Activated naive CD4-positive, alpha-beta T cell treated with anti-CD3 and anti-CD28 coated beads, Interleukin-2, amount 50 U/mL, for 24 hours (primary cell): ENCODE measurements at regions not wholly inside any gene's neighbourhood (a gene's known extent, or its start where the extent isn't known, plus 50 kb on each side); places are given as distances from the start of the nearest gene placed in this dataset.
"Not testable (repeated sequence)": the region's sequence is repeated elsewhere in the genome, so short reads cannot be mapped to it uniquely, and the experiment has no call there.

Source experiments
- H3K27ac Mint-ChIP-seq: one replicate; pipeline ENCODE4 v1.8.0; 2021; ENCODE audit warnings: mild to moderate bottlenecking, mixed read lengths
- H3K27me3 Mint-ChIP-seq: one replicate; pipeline ENCODE4 v1.8.0; 2021; ENCODE audit warnings: mixed read lengths
- H3K36me3 Mint-ChIP-seq: one replicate; pipeline ENCODE4 v1.8.0; 2021; ENCODE audit warnings: mixed read lengths
- H3K4me1 Mint-ChIP-seq: one replicate; pipeline ENCODE4 v1.8.0; 2021; ENCODE audit warnings: mixed read lengths
- H3K4me3 Mint-ChIP-seq: one replicate; pipeline ENCODE4 v1.8.0; 2021; ENCODE audit warnings: mild to moderate bottlenecking, mixed read lengths
- H3K9me3 Mint-ChIP-seq: one replicate; pipeline ENCODE4 v1.8.0; 2021; ENCODE audit warnings: mixed read lengths

GRCh38 chr1:181181792-181182585 is 93.5 kb downstream of the IER5 start:
- no peak overlapping the region for H3K4me3 Mint-ChIP-seq
- no peaks in the 10 kb centered on the region for H3K9me3 Mint-ChIP-seq
- no peak overlapping the region for H3K27ac Mint-ChIP-seq
- peaks cover 2% of the 10 kb centered on the region for H3K27me3 Mint-ChIP-seq
- peaks cover 18% of the 10 kb centered on the region for H3K4me1 Mint-ChIP-seq
- no peaks in the 10 kb centered on the region for H3K36me3 Mint-ChIP-seq

GRCh38 chr1:181184621-181185020 is 96.1 kb downstream of the IER5 start:
- H3K9me3 Mint-ChIP-seq = no peaks in the 10 kb centered on the region
- H3K4me3 Mint-ChIP-seq = no peak overlapping the region
- H3K4me1 Mint-ChIP-seq = peaks cover 10% of the 10 kb centered on the region
- H3K36me3 Mint-ChIP-seq = no peaks in the 10 kb centered on the region
- H3K27ac Mint-ChIP-seq = no peak overlapping the region
- peaks cover 4% of the 10 kb centered on the region for H3K27me3 Mint-ChIP-seq

- Mint-ChIP-seq H3K36me3 (no peaks in the 10 kb centered on the region), H3K4me3 (no peak overlapping the region), H3K27me3 (peaks cover 4% of the 10 kb centered on the region), H3K4me1 (peaks cover 6% of the 10 kb centered on the region), H3K9me3 (no peaks in the 10 kb centered on the region), H3K27ac (no peak overlapping the region)
Measured at GRCh38 chr1:181185461-181185860, 97.0 kb downstream of the IER5 start.

GRCh38 chr1:181186133-181186532 is 97.6 kb downstream of the IER5 start:
- not testable (repeated sequence) for H3K27ac Mint-ChIP-seq, H3K36me3 Mint-ChIP-seq, H3K9me3 Mint-ChIP-seq, H3K27me3 Mint-ChIP-seq, H3K4me3 Mint-ChIP-seq
- H3K4me1 Mint-ChIP-seq = peaks cover 10% of the 10 kb centered on the region

- peaks cover 4% of the 10 kb centered on the region for H3K27me3 Mint-ChIP-seq
- no peaks in the 10 kb centered on the region for H3K9me3 Mint-ChIP-seq
- no peak overlapping the region for H3K27ac Mint-ChIP-seq
- no peaks in the 10 kb centered on the region for H3K36me3 Mint-ChIP-seq
- H3K4me1 Mint-ChIP-seq = peaks cover 10% of the 10 kb centered on the region
- no peak overlapping the region for H3K4me3 Mint-ChIP-seq
Measured at GRCh38 chr1:181187337-181188126, 99.0 kb downstream of the IER5 start.

- H3K27me3 Mint-ChIP-seq = peaks cover 4% of the 10 kb centered on the region
- H3K4me1 Mint-ChIP-seq = peaks cover 10% of the 10 kb centered on the region
- H3K4me3 Mint-ChIP-seq = no peak overlapping the region
- peaks cover 2% of the 10 kb centered on the region for H3K36me3 Mint-ChIP-seq
- no peak overlapping the region for H3K27ac Mint-ChIP-seq
- H3K9me3 Mint-ChIP-seq = no peaks in the 10 kb centered on the region
Measured at GRCh38 chr1:181189245-181189644, 100.7 kb downstream of the IER5 start.

- H3K4me1 Mint-ChIP-seq = peaks cover 10% of the 10 kb centered on the region
- H3K9me3 Mint-ChIP-seq = no peaks in the 10 kb centered on the region
- H3K27ac Mint-ChIP-seq = no peak overlapping the region
- no peak overlapping the region for H3K4me3 Mint-ChIP-seq
- H3K27me3 Mint-ChIP-seq = peaks cover 4% of the 10 kb centered on the region
- H3K36me3 Mint-ChIP-seq = peaks cover 2% of the 10 kb centered on the region
Measured at GRCh38 chr1:181189691-181190363, 101.3 kb downstream of the IER5 start.

GRCh38 chr1:181190364-181191035 is 102.0 kb downstream of the IER5 start:
- H3K27ac Mint-ChIP-seq = no peak overlapping the region
- H3K27me3 Mint-ChIP-seq = peaks cover 4% of the 10 kb centered on the region
- H3K4me1 Mint-ChIP-seq = peaks cover 10% of the 10 kb centered on the region
- H3K4me3 Mint-ChIP-seq = peak overlapping the region; percentile 39
- no peaks in the 10 kb centered on the region for H3K9me3 Mint-ChIP-seq
- H3K36me3 Mint-ChIP-seq = peaks cover 2% of the 10 kb centered on the region

- peaks cover 10% of the 10 kb centered on the region for H3K4me1 Mint-ChIP-seq
- no peak overlapping the region for H3K27ac Mint-ChIP-seq
- peaks cover 3% of the 10 kb centered on the region for H3K27me3 Mint-ChIP-seq
- H3K36me3 Mint-ChIP-seq = peaks cover 2% of the 10 kb centered on the region
- H3K9me3 Mint-ChIP-seq = no peaks in the 10 kb centered on the region
- H3K4me3 Mint-ChIP-seq = no peak overlapping the region
Measured at GRCh38 chr1:181191494-181192040, 103.1 kb downstream of the IER5 start.

GRCh38 chr1:181192316-181192715 is 103.8 kb downstream of the IER5 start:
- H3K36me3 Mint-ChIP-seq = peaks cover 2% of the 10 kb centered on the region
- peaks cover 3% of the 10 kb centered on the region for H3K27me3 Mint-ChIP-seq
- H3K9me3 Mint-ChIP-seq = no peaks in the 10 kb centered on the region
- peaks cover 10% of the 10 kb centered on the region for H3K4me1 Mint-ChIP-seq
- H3K27ac Mint-ChIP-seq = no peak overlapping the region
- H3K4me3 Mint-ChIP-seq = no peak overlapping the region

- Mint-ChIP-seq H3K27me3 (no peaks in the 10 kb centered on the region), H3K36me3 (no peaks in the 10 kb centered on the region), H3K9me3 (no peaks in the 10 kb centered on the region), H3K4me1 (no peaks in the 10 kb centered on the region), H3K27ac (no peak overlapping the region), H3K4me3 (no peak overlapping the region)
Measured at GRCh38 chr1:181202986-181203555, 114.6 kb downstream of the IER5 start.

- H3K27me3 Mint-ChIP-seq = no peaks in the 10 kb centered on the region
- no peak overlapping the region for H3K27ac Mint-ChIP-seq
- H3K9me3 Mint-ChIP-seq = no peaks in the 10 kb centered on the region
- H3K36me3 Mint-ChIP-seq = no peaks in the 10 kb centered on the region
- no peak overlapping the region for H3K4me3 Mint-ChIP-seq
- H3K4me1 Mint-ChIP-seq = no peaks in the 10 kb centered on the region
Measured at GRCh38 chr1:181204530-181204929, 116.0 kb downstream of the IER5 start.

- Mint-ChIP-seq H3K9me3 (no peaks in the 10 kb centered on the region), H3K4me3 (no peak overlapping the region), H3K27me3 (no peaks in the 10 kb centered on the region), H3K27ac (no peak overlapping the region), H3K4me1 (no peaks in the 10 kb centered on the region), H3K36me3 (no peaks in the 10 kb centered on the region)
Measured at GRCh38 chr1:181205901-181206300, 117.4 kb downstream of the IER5 start.

GRCh38 chr1:181206513-181206912 is 118.0 kb downstream of the IER5 start:
- no peaks in the 10 kb centered on the region for H3K4me1 Mint-ChIP-seq
- H3K4me3 Mint-ChIP-seq = no peak overlapping the region
- no peak overlapping the region for H3K27ac Mint-ChIP-seq
- no peaks in the 10 kb centered on the region for H3K9me3 Mint-ChIP-seq
- no peaks in the 10 kb centered on the region for H3K27me3 Mint-ChIP-seq
- H3K36me3 Mint-ChIP-seq = no peaks in the 10 kb centered on the region
